Coronary artery (tissue), 2 donors: ENCODE measurements at regions not wholly inside any gene's neighbourhood (a gene's known extent, or its start where the extent isn't known, plus 50 kb on each side); places are given as distances from the start of the nearest gene placed in this dataset.
"Not testable (repeated sequence)": the region's sequence is repeated elsewhere in the genome, so short reads cannot be mapped to it uniquely, and the experiment has no call there.

Experiments
- DNase-seq: peaks from one replicate; pipeline ENCODE4 v3.0.0-alpha.2; 2017; ENCODE audit warnings: low spot score
- H3K27ac ChIP-seq, 2 donors: fragments of 200-600 bp; sonication (generic); one replicate each; pipeline ENCODE4 v1.5.1; 2016 to 2019
- H3K4me3 ChIP-seq: fragments of 200-600 bp; sonication (generic); 2 replicates; pipeline ENCODE4 v1.5.1; 2016; ENCODE audit warnings: mild to moderate bottlenecking, moderate library complexity
- CTCF ChIP-seq: fragments of 200-600 bp; sonication (generic); IDR thresholded peaks from one replicate; pipeline ENCODE4 v1.5.1; 2019; ENCODE audit warnings: antibody characterized with exemption

- Histone ChIP-seq H3K4me3 (no peak overlapping the region), H3K27ac (no peak overlapping the region)
- DNase-seq, result no peak
- no peak for TF ChIP-seq CTCF
Observed at GRCh38 chr15:93340406-93340805, 251.4 kb upstream of the RGMA start.

GRCh38 chr15:93333796-93334195, 244.8 kb upstream of the RGMA start:
- DNase-seq, result no peak
- no peak for TF ChIP-seq CTCF
- Histone ChIP-seq H3K4me3 (no peak overlapping the region), H3K27ac (no peak overlapping the region)

- DNase-seq, H3K4me3 ChIP-seq, H3K27ac ChIP-seq: not testable (repeated sequence)
Observed at GRCh38 chr15:93333126-93333525, 244.1 kb upstream of the RGMA start.

GRCh38 chr15:93332168-93332553, 243.2 kb upstream of the RGMA start:
- no peak for TF ChIP-seq CTCF
- no peak for DNase-seq
- no peak overlapping the region for H3K27ac ChIP-seq

GRCh38 chr15:93331545-93332167, 242.6 kb upstream of the RGMA start:
- H3K27ac ChIP-seq, result no peak overlapping the region

More at GRCh38 chr15:93332168-93332553, 243.2 kb upstream of the RGMA start:
- H3K4me3 ChIP-seq, result no peak overlapping the region

GRCh38 chr15:93330912-93331544, 242.0 kb upstream of the RGMA start:
- Histone ChIP-seq H3K27ac (no peak overlapping the region), H3K4me3 (no peak overlapping the region)
- TF ChIP-seq CTCF, result no peak
- no peak for DNase-seq

More at GRCh38 chr15:93331545-93332167, 242.6 kb upstream of the RGMA start:
- no peak for TF ChIP-seq CTCF
- no peak overlapping the region for H3K4me3 ChIP-seq
- DNase-seq, result no peak

GRCh38 chr15:93327364-93327763, 238.4 kb upstream of the RGMA start:
- H3K27ac ChIP-seq, result no peak overlapping the region
- no peak for DNase-seq
- H3K4me3 ChIP-seq, result no peak overlapping the region
- no peak for TF ChIP-seq CTCF
